Gastrocnemius medialis (tissue), 4 donors: ENCODE measurements at regions not wholly inside any gene's neighbourhood (a gene's known extent, or its start where the extent isn't known, plus 50 kb on each side); places are given as distances from the start of the nearest gene placed in this dataset.

Experiments used
- POLR2A ChIP-seq, 2 donors: fragments of 450-650 bp; IDR thresholded peaks; one replicate each; pipeline ENCODE4 v1.6.1; 2017; ENCODE audit warnings: antibody characterized with exemption in 2 of 2, mild to moderate bottlenecking in 2 of 2, moderate library complexity in 2 of 2
- TF ChIP-seq, protein P1 (sequence below), 5 experiments: fragments of 450-650 bp in 3 of 5; fragments of 200-600 bp in 2 of 5; sonication (generic) in 2 of 5; IDR thresholded peaks in 4 of 5; conservative IDR thresholded peaks in 1 of 5; 1 replicate in 4 of 5; 2 replicates in 1 of 5; pipeline ENCODE4 v1.5.1; 2016 to 2019; ENCODE audit warnings: antibody characterized with exemption in 5 of 5, mild to moderate bottlenecking in 3 of 5, moderate library complexity in 3 of 5

DNA sequence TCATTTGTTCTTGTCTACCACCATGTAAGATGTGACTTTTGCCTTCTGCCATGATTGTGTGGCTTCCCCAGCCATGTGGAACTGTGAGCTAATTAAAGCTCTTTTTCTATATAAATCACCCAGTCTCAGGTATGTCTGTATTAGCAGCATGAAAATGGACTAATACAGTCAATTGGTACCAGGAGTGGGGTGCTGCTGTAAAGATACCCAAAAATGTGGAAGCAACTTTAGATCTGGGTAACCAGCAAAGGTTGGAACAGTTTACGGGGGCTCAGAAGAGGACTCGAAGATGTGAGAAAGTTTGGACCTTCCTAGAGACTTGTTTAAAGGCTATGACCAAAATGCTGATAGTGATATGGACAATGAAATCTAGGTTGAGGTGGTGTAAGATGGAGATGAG is 488.9 kb downstream of the ISL1 start:
- no peak for TF ChIP-seq POLR2A (IDR thresholded peaks at IDR 0.05)
- TF ChIP-seq, protein P1, sequence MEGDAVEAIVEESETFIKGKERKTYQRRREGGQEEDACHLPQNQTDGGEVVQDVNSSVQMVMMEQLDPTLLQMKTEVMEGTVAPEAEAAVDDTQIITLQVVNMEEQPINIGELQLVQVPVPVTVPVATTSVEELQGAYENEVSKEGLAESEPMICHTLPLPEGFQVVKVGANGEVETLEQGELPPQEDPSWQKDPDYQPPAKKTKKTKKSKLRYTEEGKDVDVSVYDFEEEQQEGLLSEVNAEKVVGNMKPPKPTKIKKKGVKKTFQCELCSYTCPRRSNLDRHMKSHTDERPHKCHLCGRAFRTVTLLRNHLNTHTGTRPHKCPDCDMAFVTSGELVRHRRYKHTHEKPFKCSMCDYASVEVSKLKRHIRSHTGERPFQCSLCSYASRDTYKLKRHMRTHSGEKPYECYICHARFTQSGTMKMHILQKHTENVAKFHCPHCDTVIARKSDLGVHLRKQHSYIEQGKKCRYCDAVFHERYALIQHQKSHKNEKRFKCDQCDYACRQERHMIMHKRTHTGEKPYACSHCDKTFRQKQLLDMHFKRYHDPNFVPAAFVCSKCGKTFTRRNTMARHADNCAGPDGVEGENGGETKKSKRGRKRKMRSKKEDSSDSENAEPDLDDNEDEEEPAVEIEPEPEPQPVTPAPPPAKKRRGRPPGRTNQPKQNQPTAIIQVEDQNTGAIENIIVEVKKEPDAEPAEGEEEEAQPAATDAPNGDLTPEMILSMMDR (IDR thresholded peaks at IDR 0.05 in 4 of 5, conservative IDR thresholded peaks at IDR 0.05 in 1 of 5), result no peak
